DMS 273 (cell line): ENCODE measurements at regions not wholly inside any gene's neighbourhood (a gene's known extent, or its start where the extent isn't known, plus 50 kb on each side); places are given as distances from the start of the nearest gene placed in this dataset.

Source experiments
- DNase-seq: peaks from one replicate; lab custom pipeline; 2025; ENCODE audit not compliant: unreplicated experiment; lab: John Stamatoyannopoulos, UW

DNA sequence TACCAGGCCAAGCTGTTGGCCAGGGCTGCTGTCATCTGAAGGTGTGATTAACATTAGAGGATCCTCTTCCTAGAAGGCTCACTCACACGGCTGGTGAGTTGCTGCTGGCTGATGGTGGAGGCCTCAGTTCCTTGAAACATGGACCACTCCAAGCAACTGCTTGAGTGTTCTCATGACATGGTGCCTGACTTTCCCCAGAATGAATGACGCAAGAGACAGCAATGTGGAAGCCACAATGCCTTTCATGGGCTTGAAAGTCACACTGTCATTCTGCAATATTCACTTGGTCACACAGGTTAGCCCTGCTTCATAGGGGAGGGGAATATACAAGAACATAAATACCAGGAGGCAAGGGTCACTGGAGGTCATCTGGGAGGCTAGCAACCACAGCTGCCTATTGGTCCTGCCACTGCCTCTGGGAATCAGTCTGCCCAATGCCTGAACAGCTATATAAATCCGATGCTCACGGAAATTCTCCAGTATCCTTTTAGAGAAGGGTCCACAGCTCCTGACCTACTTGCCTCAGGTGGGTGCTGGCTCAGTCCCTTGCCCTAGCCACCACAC is 97.1 kb upstream of the MAML3 start:
- peak; percentile 27 for DNase-seq

DNA sequence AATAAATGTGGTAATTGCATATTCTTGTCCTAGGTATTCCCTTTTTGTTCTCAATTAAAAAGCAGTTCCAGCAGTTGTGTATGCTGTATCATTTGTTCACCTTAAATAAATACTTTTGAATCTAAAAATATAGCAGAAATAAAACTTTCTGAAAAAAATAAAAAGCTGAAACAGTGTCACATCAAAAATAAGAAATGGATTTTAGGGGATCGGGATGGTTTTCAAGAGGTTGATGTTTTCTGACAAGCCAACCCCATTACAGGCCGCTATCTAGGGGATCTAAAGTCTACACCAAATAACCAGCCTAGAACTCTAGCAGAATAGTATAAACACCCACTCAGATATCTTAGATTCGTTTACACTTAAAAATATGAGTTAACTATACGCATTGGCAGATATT is 95.4 kb upstream of the MAML3 start:
- DNase-seq, result peak; percentile 30

DNA sequence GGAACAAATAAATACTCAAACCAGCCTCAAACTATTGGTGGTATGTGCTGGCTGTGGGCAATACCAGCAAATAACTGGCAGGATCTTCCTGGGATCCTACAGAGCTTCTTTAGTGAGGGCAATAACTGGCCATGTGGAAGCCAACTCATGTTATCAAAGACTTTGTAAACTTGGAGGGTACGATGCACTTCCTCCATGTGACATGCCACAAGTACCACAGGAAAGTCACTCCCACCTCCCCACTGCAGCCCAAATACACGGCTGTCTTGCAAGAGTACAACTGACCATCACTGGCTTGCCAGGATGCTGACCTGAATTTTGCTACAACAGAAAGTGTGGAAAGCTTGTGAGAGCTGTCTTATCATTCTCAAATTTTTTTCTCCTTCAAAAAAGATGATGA is 93.3 kb upstream of the MAML3 start:
- DNase-seq, result no peak

DNA sequence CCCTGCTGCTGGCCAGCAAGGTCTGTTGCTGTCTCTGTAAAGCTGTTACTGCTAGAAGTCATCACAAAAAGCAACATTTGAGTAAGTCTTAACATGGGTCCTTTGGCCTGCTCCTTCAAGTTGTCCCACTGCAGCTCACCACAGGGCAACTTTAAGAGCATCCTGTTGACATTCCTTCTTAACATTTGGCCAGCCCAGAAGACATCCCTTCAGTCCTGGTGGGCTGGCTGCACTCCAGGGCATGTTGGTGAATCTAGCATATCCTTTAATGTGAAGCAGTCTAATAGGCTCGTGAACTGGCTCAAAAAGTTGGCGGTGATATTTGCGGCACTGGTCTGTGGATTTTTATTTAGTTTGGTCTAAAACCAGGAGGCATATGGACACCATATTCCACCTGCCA is 92.2 kb upstream of the MAML3 start:
- peak; percentile 12 for DNase-seq

DNA sequence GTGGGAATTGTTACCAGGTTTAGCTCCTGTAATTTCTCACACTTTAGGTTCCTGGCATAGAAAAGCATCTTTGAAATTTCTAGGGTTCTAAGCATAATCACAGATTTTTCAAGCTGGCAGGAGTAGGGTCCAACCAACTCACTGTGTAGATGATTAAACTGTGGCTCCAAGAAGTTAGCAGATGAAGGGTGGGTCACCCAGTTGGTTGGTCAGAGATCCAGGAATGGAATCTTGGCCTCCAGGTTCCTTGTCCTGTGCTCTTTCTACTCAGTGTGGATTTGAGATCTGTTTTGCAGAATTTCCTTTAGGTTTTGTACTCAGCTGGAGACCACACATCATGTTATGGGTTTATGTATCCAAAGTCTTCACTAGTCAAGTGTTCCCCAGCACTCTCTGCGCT is 90.3 kb upstream of the MAML3 start:
- peak; percentile 26 for DNase-seq

DNA sequence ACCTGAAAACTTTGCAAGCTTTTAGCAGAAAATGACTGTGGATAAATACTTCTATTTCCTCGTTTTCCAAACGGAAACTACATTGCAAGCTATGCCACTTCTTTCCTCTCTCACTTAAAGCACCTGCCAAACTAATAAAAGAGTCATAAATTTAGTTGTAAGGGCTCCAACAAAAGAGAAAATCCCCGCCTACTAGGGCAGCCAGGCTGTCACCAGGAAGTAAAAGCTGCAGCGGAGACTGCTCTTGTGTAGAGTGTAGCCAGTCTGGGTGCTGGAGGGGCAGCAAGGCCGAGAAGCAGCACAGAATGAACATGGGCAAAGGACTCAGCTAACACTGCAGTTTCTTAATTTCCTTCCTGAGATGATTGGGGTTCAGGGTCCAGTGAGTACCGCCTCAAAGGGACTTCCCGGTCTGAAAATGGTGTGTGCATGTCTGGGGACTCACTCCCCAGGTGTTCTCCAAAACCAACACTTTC is 89.3 kb upstream of the MAML3 start:
- DNase-seq, result peak; percentile 68

DNA sequence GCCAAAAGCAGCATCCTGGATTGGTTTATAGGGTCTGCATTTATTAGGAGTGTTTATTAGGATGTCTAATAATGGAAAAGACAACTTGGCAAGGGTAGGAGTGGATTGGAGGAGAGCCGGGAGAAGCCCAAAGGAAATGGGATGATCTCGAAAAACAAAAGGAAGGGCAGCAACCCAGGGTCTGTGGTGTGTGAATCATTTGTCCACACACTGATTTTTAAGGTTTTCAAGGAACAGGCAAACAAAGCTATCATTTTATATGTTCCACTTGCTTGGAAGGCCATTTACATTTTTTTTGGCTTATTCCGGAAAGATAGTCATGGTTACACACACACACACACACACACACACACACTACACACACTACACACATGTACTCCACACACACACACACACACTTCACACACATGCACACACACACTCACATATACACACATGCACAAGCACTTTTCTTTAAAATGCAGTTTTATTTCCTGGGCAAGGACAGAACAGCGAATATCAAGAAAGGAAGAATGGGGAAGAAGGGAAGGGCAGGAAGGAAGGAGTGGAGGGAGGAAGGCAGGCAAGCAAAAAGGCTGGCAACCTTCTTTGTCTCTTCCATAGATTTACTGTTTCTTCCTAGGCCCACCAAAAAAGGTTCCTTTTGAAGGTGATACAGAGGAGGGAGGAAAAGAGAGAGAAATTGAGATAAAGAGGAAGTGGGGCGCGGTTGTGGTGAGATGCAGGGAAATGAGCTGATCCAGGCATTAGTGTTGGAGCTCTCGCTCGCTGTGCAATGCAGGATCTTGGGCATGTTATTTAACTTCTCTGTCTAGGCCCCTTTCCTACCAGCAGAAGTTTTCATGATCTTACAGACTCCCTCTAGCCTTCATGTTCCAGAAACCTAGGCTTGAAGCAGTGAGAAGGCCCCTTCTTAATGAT is 88.6 kb upstream of the MAML3 start:
- peak; percentile 22 for DNase-seq

DNA sequence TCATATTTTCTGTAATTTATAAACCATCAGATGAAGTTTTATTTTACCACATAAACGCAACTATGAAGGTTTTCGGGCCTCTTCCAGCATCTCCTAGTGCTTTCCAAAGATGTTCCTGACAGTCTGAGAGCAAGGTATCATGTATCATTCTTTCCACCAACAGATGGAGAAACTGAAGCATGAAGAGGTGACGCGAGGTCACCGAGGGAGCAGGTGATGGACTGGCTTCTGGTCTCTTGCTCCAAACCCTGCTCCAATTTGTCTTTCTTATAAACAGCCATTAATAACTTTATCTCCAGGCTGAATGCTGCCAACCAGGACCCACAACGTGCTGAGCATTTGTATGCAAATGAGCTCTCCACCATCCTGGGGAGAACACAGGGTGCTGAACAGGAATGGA is 86.3 kb upstream of the MAML3 start:
- DNase-seq, result peak; percentile 91

DNA sequence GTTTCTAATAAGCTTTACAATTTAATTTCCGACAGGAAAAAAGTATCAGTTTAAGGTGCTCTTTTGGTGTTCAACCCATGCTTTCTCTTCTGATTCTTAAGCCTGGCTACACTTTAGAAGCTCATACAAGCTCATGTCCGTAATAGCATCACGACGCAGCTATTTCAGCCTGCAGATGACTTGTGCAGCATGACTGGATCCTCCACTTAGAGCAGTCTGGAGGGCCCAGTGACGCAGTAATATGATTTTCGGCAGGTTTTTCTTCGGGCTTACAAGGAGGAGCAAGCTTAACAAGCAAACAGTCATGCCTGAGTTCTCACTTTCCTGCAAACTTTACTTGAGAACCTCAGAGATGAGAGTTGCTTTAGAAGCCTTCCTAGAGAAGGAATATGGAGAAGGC is 85.3 kb upstream of the MAML3 start:
- peak; percentile 64 for DNase-seq

DNA sequence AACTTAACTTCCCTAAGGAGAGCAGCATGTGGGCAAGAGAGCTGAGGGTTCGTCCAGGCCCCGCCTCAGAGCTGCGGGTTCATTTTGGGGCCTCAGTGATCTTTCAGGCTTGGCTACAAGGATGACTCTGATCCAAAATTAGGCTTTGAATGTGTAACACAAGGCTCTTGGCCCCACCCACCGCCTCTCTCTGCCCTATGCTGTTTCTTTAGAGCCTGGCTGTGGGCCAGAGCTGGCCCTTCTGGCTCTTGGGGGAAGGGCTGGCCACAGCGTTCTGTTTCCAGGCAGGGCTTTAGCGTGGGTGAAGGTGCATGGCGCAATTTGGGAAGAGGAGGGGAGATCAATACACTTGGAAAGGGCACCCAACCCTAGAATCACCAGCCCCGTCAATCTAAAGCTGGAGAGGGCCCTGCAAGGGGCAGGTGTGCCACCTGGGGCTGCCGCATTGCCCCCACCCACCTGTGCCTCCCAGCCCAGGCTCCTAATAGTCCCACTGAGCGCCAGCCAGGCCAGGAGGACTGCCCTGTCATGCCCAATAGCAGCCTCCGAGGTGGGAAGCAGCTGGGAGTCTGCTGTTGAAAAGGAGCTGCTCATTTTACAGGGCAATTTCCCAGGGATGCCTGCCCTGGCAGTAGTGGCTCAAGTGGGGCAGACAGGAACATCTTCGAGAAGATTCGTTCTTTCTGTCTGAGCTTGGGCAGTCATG is 84.5 kb upstream of the MAML3 start:
- peak; percentile 98 for DNase-seq

DNA sequence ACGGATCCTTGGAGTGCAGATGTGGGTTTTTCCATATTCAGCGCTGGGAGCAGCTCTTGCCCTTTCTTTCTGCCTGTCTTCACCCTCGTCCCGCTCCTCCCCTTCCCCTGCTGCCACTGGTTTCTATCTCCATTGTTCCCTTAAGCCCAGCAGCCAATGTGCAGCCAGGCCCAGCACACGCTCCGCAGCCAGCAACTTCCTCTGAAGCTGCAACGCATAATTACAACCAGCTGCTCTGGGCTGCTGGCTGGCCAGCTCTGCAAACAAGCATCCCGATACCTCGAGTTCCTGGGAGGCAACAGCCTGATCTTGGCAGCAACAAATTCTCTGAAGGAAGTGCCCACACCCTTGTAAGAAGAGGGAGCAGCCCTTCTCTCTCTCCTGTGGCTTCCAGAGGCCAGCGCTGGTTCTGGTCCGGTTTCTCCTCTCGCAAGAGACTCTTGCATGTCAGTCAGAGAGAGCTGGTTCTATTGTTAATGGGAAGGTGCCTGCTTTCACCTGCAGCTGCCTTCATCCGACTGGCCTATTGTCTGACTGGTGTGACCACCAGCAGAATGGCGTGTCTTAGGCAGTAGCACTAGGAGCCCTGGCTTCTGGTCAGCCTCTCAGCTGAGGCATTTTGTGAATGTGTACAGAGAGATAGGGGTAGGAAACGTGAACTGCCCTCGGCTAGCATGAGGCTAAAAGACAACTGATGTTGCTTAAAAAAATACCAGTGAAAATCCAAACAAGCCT is 83.8 kb upstream of the MAML3 start:
- peak; percentile 97 for DNase-seq

DNA sequence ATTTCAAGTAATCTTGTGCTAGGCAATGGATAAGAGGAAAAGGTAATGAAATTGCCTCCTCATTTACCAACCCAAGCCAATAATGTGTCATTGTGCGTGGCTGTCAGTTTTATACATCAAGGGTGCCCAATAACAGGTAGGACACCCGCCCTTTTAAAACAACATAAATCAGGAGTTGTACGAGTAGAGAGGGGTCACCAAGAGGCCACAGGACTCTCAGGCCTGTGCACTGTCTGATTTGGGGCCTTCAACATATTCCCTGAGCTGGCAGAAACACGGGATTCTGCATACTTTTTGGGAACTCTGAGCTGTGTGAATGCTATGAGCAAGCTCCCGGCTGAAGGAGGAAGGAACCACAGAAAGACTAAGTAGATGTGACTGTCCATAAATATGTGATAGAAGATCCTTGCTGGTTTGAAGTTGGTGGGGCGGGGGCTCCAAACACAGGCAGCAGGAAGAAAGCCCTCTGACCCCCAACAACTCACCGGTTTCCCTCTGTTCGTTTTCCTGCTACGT is 82.7 kb upstream of the MAML3 start:
- peak; percentile 23 for DNase-seq

DNA sequence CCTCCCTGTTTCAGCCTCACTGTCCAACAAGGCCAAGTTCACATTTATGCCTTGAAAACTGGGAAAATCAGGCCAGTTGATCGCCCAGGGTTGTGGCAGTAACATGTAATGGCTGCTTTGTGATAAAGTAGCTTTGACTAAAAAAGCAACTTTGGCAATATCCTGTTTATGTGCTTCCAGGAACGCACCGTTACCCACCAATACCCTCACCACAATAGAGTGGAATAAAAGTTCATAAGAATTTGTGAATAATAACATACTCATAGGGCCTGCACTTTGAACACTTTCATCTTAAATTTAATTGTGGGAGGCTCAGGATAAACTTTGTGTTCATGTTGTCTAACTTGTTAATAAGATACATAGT is 80.7 kb upstream of the MAML3 start:
- no peak for DNase-seq

DNA sequence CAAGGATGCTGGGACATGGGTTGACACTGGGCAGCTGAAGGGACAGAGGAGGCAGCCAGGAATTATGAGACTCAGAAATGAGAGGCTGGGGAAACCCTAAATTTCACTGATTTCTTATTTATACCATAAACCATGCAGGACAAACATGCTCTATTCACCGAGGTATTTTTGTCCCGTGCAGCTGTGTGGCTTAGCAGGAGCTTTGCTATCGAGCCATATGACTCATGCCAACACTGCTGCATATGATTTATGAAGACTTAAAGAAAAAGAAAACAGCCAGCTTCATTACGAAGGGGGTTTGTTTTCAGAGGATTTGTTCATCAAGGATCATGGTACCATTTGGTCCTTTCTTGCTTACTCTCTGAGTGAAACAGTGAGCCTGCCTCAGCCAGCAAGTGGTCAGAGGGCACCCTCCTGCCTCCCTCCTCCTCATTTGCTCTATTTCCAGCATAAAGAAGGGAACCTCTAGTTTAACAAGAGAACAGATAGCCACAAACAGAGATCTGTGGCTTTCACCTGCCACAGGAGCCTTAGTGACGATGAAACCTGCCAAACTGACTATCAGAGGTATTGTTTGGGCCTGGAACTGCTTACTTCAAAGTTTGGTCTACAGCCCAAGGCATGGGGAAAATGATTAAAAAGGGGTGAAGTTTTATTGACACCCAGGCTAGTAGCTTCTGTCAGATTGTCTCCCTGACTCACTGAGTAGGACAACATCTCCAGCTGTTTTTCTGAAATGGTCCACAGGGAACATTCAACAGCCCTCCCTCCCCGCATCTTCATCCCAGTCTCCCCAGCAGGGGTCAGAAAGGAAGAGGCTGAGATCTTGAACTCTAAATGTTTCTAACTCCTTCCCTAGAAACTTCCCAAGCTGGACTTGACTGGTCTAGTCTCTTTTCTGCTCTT is 80.1 kb upstream of the MAML3 start:
- peak; percentile 20 for DNase-seq

DNA sequence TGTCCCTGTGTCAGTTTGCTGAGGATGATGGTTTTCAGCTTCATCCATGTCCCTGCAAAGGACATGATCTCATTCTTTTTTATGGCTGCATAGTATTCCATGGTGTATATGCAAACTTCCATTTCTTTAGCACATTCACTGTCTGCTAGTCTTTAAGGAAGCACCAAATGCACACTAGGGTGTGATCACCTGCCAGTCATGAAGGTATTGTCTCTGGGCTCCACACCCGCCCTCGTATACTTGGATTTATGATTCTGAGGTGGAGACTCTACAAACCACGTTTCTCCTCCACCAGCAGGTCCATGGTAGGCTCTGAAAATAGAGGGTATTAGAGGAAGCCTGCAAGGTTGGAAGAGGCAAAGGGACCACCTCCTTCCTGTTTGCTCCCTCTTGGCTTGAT is 75.9 kb upstream of the MAML3 start:
- no peak for DNase-seq

DNA sequence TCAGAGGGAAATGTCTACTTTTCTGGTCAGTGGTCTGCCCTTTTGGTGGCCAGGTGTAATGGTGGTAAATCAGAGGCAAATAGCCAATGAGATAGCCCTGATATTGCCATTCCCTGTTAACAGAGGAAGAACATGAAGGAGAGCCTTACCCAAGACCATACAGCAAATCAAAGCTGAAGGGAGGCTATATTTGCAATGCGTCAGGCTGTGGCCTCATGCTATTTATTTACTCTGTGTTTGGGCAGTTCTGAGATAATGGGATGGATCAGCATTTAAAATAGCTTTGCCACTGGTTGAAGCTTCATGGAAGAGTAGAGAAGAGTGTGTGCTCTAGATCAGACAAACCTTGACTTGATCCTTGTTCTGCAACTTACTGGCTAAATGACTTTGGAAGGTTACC is 73.3 kb upstream of the MAML3 start:
- DNase-seq, result no peak

DNA sequence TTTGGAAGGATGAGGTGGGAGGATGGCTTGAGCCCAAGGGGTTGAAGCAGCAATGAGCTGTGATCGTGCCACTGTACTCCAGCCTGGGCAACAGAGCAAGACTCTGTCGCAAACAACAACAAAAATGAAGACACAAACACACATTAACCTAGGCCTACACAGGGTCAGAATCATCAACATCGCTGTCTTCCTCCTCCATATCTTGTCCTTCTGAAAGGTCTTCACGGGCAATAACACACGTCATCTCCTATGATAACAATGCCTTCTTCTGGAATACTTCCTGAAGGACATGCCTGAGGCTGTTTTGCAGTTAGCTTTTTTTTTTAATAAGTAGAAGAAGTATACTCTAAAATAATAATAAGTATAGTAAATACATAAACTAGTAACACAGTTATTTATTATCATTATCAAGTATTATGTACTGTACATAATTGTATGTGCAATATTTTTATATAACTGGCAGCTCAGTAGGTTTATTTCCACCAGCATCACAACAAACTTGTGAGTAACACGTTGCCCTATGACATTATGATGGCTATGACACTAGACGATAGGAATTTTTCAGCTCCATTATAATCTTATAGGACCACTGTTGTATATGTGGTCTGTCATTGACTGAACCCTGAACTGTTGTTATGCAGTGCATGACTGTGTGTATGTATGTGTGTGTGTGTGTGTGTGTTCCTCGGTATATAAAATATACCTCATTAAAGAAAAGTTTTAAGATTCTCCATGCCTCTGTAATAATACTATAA is 69.2 kb upstream of the MAML3 start:
- no peak for DNase-seq

DNA sequence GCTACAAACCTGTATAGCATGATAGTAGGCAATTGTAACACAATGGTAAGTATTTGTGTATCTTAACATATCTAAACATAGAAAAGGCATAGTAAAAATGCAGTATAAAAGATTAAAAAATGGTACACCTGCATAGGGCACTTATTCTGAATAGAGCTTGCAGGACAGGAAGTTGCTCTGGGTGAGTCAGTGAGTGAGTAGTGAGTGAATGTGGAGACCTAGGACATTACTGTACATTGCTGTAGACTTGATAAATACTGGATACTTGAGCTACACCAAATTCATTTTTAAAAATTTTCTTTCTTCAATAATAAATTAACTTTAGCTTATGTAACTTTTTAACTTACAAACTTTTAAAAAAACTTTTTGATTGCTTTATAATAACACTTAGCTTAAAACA is 68.2 kb upstream of the MAML3 start:
- DNase-seq, result no peak

DNA sequence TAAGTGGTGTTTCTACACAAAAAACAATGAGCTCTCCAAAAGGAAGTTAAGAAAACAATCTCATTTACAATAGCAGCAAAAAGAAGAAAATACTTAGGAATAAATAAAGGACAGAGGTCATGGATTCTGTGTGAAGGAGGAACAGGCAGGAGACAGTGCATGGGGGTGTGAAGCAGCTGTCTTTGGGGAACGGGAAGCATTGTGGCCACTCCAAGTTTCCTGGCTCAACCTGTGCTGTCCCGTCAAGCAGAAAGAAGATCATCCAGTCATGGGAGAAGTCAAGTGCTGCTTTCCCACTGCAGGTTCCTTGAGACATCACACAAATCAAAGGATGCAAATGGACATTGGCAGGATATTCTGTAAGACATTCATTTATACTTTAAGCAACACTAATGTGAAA is 66.1 kb upstream of the MAML3 start:
- no peak for DNase-seq
